Epidermal melanocyte (primary cell): ENCODE measurements at regions not wholly inside any gene's neighbourhood (a gene's known extent, or its start where the extent isn't known, plus 50 kb on each side); places are given as distances from the start of the nearest gene placed in this dataset.

Experiments
- DNase-seq: peaks from one replicate; pipeline ENCODE4 v3.0.0; 2011; ENCODE audit warnings: low spot score; ENCODE audit not compliant: insufficient read length

- DNase-seq, result no peak
These were observed 1215.0 kb upstream of the CDH9 start for GRCh38 chr5:28253431-28253830.

- DNase-seq, result no peak
These were observed 1211.5 kb upstream of the CDH9 start for GRCh38 chr5:28249771-28250415.

- DNase-seq, result no peak
These were observed 1196.1 kb upstream of the CDH9 start for GRCh38 chr5:28234356-28234968.

- DNase-seq, result no peak
These were observed 1188.0 kb upstream of the CDH9 start for GRCh38 chr5:28226407-28226806.

- DNase-seq, result no peak
These were observed 1181.2 kb upstream of the CDH9 start for GRCh38 chr5:28219539-28219938.

GRCh38 chr5:28217695-28218094 lies 1179.3 kb upstream of the CDH9 start:
- DNase-seq, result no peak

GRCh38 chr5:28216939-28217360 lies 1178.6 kb upstream of the CDH9 start:
- DNase-seq, result no peak

GRCh38 chr5:28215091-28215490 lies 1176.7 kb upstream of the CDH9 start:
- no peak for DNase-seq

- DNase-seq, result no peak
These were observed 1175.9 kb upstream of the CDH9 start for GRCh38 chr5:28214292-28214691.

- DNase-seq, result no peak
These were observed 1170.0 kb upstream of the CDH9 start for GRCh38 chr5:28208356-28208755.

GRCh38 chr5:28190011-28190410 lies 1151.6 kb upstream of the CDH9 start:
- no peak for DNase-seq

GRCh38 chr5:28174691-28175090 lies 1136.3 kb upstream of the CDH9 start:
- no peak for DNase-seq

GRCh38 chr5:28165096-28165495 lies 1126.7 kb upstream of the CDH9 start:
- DNase-seq, result no peak

- DNase-seq, result no peak
These were observed 1126.2 kb upstream of the CDH9 start for GRCh38 chr5:28164568-28164967.

- DNase-seq, result no peak
These were observed 1118.6 kb upstream of the CDH9 start for GRCh38 chr5:28156981-28157380.

GRCh38 chr5:28143519-28143918 lies 1105.1 kb upstream of the CDH9 start:
- no peak for DNase-seq

GRCh38 chr5:28132151-28132550 lies 1093.8 kb upstream of the CDH9 start:
- DNase-seq, result no peak

- DNase-seq, result no peak
These were observed 1079.3 kb upstream of the CDH9 start for GRCh38 chr5:28117691-28118090.

GRCh38 chr5:28117273-28117672 lies 1078.9 kb upstream of the CDH9 start:
- no peak for DNase-seq

GRCh38 chr5:28110781-28111180 lies 1072.4 kb upstream of the CDH9 start:
- DNase-seq, result no peak

GRCh38 chr5:28104080-28104479 lies 1065.7 kb upstream of the CDH9 start:
- no peak for DNase-seq

- no peak for DNase-seq
These were observed 1045.7 kb upstream of the CDH9 start for GRCh38 chr5:28084069-28084468.

GRCh38 chr5:28082610-28083009 lies 1044.2 kb upstream of the CDH9 start:
- DNase-seq, result no peak
